ENCODE measurements at regions not wholly inside any gene's neighbourhood (a gene's known extent, or its start where the extent isn't known, plus 50 kb on each side); places are given as distances from the start of the nearest gene placed in this dataset.

DNA sequence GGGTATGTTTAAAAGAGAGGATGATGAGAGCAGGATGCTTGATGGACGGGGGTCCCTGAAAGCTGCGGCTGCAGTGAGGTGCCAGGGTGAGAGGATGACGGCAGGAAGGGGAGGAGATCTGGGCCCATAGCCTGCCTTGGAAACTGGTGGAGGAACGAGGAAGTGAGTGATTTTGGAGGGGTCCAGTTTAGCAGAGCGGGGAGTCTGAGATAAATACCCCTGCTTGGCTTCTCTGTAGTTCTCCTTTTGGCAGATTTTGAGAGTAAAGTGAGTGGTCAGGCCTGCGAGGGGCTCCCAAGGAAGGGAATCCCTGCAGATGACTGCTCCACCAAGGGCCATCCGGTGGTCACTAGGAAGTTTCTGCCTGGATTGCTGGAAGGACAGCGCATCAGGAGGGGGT, 98.5 kb upstream of the PTCH1 start:
- no peak overlapping the region for H2AFZ ChIP-seq (replicated peaks; ENCODE audit: low read length, poor library complexity)
- TF ChIP-seq POLR2A (IDR thresholded peaks at IDR 0.05; ENCODE audit: low read depth, low read length) (no peak), CEBPB (IDR thresholded peaks at IDR 0.05; ENCODE audit: low read depth, low read length) (no peak), MXI1 (IDR thresholded peaks at IDR 0.05; ENCODE audit: borderline replicate concordance, low read depth, low read length) (no peak), SMC3 (IDR thresholded peaks at IDR 0.05; ENCODE audit: low read depth, low read length) (no peak), MAZ (IDR thresholded peaks at IDR 0.05; ENCODE audit: borderline replicate concordance, low read depth, low read length) (no peak), RAD21 (IDR thresholded peaks at IDR 0.05; ENCODE audit: low read length) (no peak), BHLHE40 (IDR thresholded peaks at IDR 0.05; ENCODE audit: low read depth, low read length) (no peak), NFE2L2 (IDR thresholded peaks at IDR 0.05; ENCODE audit: low read depth, low read length) (no peak), RCOR1 (IDR thresholded peaks at IDR 0.05; ENCODE audit: insufficient replicate concordance, low read length) (no peak), FOS (IDR thresholded peaks at IDR 0.05; ENCODE audit: low read depth, low read length) (no peak)
- TF ChIP-seq, protein P1, sequence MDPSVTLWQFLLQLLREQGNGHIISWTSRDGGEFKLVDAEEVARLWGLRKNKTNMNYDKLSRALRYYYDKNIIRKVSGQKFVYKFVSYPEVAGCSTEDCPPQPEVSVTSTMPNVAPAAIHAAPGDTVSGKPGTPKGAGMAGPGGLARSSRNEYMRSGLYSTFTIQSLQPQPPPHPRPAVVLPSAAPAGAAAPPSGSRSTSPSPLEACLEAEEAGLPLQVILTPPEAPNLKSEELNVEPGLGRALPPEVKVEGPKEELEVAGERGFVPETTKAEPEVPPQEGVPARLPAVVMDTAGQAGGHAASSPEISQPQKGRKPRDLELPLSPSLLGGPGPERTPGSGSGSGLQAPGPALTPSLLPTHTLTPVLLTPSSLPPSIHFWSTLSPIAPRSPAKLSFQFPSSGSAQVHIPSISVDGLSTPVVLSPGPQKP (IDR thresholded peaks at IDR 0.05; ENCODE audit: borderline replicate concordance, low read depth, low read length), result no peak
- TF ChIP-seq, protein P2, sequence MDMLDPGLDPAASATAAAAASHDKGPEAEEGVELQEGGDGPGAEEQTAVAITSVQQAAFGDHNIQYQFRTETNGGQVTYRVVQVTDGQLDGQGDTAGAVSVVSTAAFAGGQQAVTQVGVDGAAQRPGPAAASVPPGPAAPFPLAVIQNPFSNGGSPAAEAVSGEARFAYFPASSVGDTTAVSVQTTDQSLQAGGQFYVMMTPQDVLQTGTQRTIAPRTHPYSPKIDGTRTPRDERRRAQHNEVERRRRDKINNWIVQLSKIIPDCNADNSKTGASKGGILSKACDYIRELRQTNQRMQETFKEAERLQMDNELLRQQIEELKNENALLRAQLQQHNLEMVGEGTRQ (IDR thresholded peaks at IDR 0.05; ENCODE audit: low read depth, low read length), result no peak
- TF ChIP-seq, protein P3, sequence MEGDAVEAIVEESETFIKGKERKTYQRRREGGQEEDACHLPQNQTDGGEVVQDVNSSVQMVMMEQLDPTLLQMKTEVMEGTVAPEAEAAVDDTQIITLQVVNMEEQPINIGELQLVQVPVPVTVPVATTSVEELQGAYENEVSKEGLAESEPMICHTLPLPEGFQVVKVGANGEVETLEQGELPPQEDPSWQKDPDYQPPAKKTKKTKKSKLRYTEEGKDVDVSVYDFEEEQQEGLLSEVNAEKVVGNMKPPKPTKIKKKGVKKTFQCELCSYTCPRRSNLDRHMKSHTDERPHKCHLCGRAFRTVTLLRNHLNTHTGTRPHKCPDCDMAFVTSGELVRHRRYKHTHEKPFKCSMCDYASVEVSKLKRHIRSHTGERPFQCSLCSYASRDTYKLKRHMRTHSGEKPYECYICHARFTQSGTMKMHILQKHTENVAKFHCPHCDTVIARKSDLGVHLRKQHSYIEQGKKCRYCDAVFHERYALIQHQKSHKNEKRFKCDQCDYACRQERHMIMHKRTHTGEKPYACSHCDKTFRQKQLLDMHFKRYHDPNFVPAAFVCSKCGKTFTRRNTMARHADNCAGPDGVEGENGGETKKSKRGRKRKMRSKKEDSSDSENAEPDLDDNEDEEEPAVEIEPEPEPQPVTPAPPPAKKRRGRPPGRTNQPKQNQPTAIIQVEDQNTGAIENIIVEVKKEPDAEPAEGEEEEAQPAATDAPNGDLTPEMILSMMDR (conservative IDR thresholded peaks at IDR 0.05; ENCODE audit: low read depth, low read length), result no peak
- in situ Hi-C loops (cut with MboI; ENCODE audit: low sequenced_read_pairs), result no loop called here
- ATAC-seq (ENCODE audit: low read depth), result no peak
- no peak overlapping the region for H3K4me2 ChIP-seq (ENCODE audit: low read depth, low read length)
- H2BK5ac ChIP-seq (ENCODE audit: low read depth, low read length, poor library complexity, severe bottlenecking), result no peak overlapping the region
- H2BK120ac ChIP-seq (ENCODE audit: low read depth, low read length), result no peak overlapping the region
- no peak overlapping the region for H3K23ac ChIP-seq (ENCODE audit: low read depth, low read length)
- no peak overlapping the region for H3K18ac ChIP-seq (ENCODE audit: low read depth, low read length)
- H3K27ac ChIP-seq (ENCODE audit: insufficient read depth, low read length), result no peak overlapping the region
- no peaks in the 10 kb centered on the region for H3K4me1 ChIP-seq (ENCODE audit: control insufficient read depth, insufficient read depth, low read length)
- no TSS peak for BruUV-seq (replicated peaks)
- dilution Hi-C loops (cut with HindIII; ENCODE audit: low sequenced_read_pairs, unreplicated experiment), result no loop called here
- H3K9me3 ChIP-seq (ENCODE audit: control insufficient read depth, insufficient read depth, low read length), result peaks cover 6% of the 10 kb centered on the region; the same call in 1 of the 2 replicates
- H4K20me1 ChIP-seq (ENCODE audit: insufficient read depth, low read length), result no peaks in the 10 kb centered on the region
- H3K27me3 ChIP-seq (ENCODE audit: control insufficient read depth, insufficient read depth, low read length), result peaks cover 7% of the 10 kb centered on the region
- no peak overlapping the region for H4K8ac ChIP-seq (ENCODE audit: low read depth in 2 of 2, low read length in 2 of 2)
- no peak overlapping the region for H2AK5ac ChIP-seq (ENCODE audit: low read depth, low read length)
- no peak overlapping the region for H2BK20ac ChIP-seq (ENCODE audit: low read depth, low read length)
- no peak for DNase-seq
- no peak overlapping the region for H3K9ac ChIP-seq (ENCODE audit: low read depth, low read length)
- no peak overlapping the region for H4K5ac ChIP-seq (ENCODE audit: low read depth, low read length)
- no peaks in the 10 kb centered on the region for H3K36me3 ChIP-seq (ENCODE audit: control insufficient read depth, insufficient read depth, low read length)
- POLR2A ChIA-PET (ENCODE audit: unreplicated experiment), result no interaction called here
- CTCF ChIA-PET, result no interaction called here
- no peaks in the 10 kb centered on the region for H3K9me1 ChIP-seq (ENCODE audit: insufficient read depth, low read length)
- H3K56ac ChIP-seq (ENCODE audit: extremely low read depth, insufficient read depth, low read length), result no peak overlapping the region
- H3K4ac ChIP-seq (ENCODE audit: low read depth, low read length), result no peak overlapping the region
- intact Hi-C loops (cut with micrococcal nuclease), result no loop called here
- no peak overlapping the region for H3K4me3 ChIP-seq (ENCODE audit: insufficient read depth, low read depth, low read length)
- H3K79me1 ChIP-seq (ENCODE audit: low read depth in 1 of 2, low read length in 2 of 2), result no peaks in the 10 kb centered on the region
- H4K91ac ChIP-seq (ENCODE audit: insufficient read depth, low read depth, low read length), result no peak overlapping the region
- no peak overlapping the region for H2BK15ac ChIP-seq (ENCODE audit: low read depth, low read length)
- 55% methylated on average over 3 of the region's 8 CpGs; no CpG with 5 or more reads in 1 of the 2 experiments for WGBS, 2 experiments (ENCODE audit: extremely low coverage in 2 of 2, insufficient read length in 1 of 2)
- no peak overlapping the region for H3K14ac ChIP-seq (replicated peaks; ENCODE audit: low read depth, low read length)
- H2AK9ac ChIP-seq (replicated peaks; ENCODE audit: low read depth, low read length, poor library complexity), result no peak overlapping the region
